Pancreas (tissue), 10 donors: ENCODE measurements at regions not wholly inside any gene's neighbourhood (a gene's known extent, or its start where the extent isn't known, plus 50 kb on each side); places are given as distances from the start of the nearest gene placed in this dataset.
A peak's percentile ranks its signal among the peaks of the same experiment; 100 is the strongest.
"Not testable (repeated sequence)": the region's sequence is repeated elsewhere in the genome, so short reads cannot be mapped to it uniquely, and the experiment has no call there.

Experiments
- ATAC-seq, 4 donors: fragments of 200-7000 bp; cut with Tn5 transposase; one replicate each; pipeline versions ENCODE4 v1.8.0 to v1.9.1; 2020; ENCODE audit warnings: mild to moderate bottlenecking in 4 of 4, moderate library complexity in 4 of 4
- DNase-seq, 6 donors: peaks; one replicate each; pipeline ENCODE4 v3.0.0-alpha.2; 2020
- FAIRE-seq: peaks from 2 replicates; lab custom pipeline; 2012; peaks lifted over from hg19 to GRCh38; lab: Jason Lieb, UNC
- H3K27ac ChIP-seq, 4 donors: fragments of 200-600 bp; sonication (generic); 1 replicate in 3 of 4; 2 replicates in 1 of 4; pipeline versions ENCODE4 v1.5.0 to v1.8.0; 2020
- H3K27me3 ChIP-seq, 4 donors: fragments of 200-600 bp; one replicate each; pipeline ENCODE4 v1.8.0; 2021
- H3K36me3 ChIP-seq, 3 donors: fragments of 200-600 bp; sonication (generic) in 1 of 3; one replicate each; pipeline versions ENCODE4 v1.5.0 to v1.8.0; 2020 to 2021
- H3K4me1 ChIP-seq, 3 donors: fragments of 200-600 bp; one replicate each; pipeline ENCODE4 v1.8.0; 2021
- H3K4me3 ChIP-seq, 4 donors: fragments of 200-600 bp; sonication (generic) in 2 of 4; one replicate each; pipeline versions ENCODE4 v1.5.0 to v1.8.0; 2020 to 2021
- H3K9me3 ChIP-seq, 4 donors: fragments of 200-600 bp; one replicate each; pipeline ENCODE4 v1.8.0; 2021
- WGBS, 2 donors: extraction: QIAGEN DNeasy Blood & Tissue Kit; methylation state at CpG; one replicate each; pipeline ENCODE4 v1.1.7; 2013; 5-methylcytosine and 5-hydroxymethylcytosine counted together
- intact Hi-C, 3 donors: fragments of 100-400 bp; cut with DNase I; formaldehyde crosslinking; loops; one replicate each; pipeline versions ENCODE4 v1.11.1 to v1.14.2; 2022
- donor health status: healthy with polysubstance abuse.
- donor health status: DM: no; HTN: no; CAD: no; lungs with moderate emphysema.
- donor health status: DM: no; HTN: no; CAD: no.
- donor health status: control.
- donor health status: control.
- donor health status: Bipolar disorder and iron deficiency.
- donor health status: DM: yes; HTN: yes; CAD: no.
- donor health status: DM: no; HTN: no; CAD: no.
- donor health status: DM: no; HTN: no; CAD: no.
- donor health status: DM: yes; HTN: yes; CAD: no.

GRCh38 chr16:90220315-90220714 is 143.2 kb upstream of the PRDM7 start:
- FAIRE-seq, H3K27me3 ChIP-seq, H3K9me3 ChIP-seq, ATAC-seq, DNase-seq, H3K4me1 ChIP-seq, intact Hi-C loops, H3K36me3 ChIP-seq, H3K4me3 ChIP-seq, H3K27ac ChIP-seq: not testable (repeated sequence)

- H3K27ac ChIP-seq, H3K4me3 ChIP-seq, H3K9me3 ChIP-seq, ATAC-seq, H3K4me1 ChIP-seq, intact Hi-C loops, FAIRE-seq, H3K36me3 ChIP-seq, H3K27me3 ChIP-seq: not testable (repeated sequence)
- WGBS, 2 donors, result 87 to 96% methylated on average over 3 to 6 of the region's 11 CpGs
- DNase-seq, result peak in 1 of 6 donors; percentile 22
These were observed 98.5 kb upstream of the PRDM7 start for GRCh38 chr16:90175610-90176009.

GRCh38 chr16:90171626-90172025 is 94.5 kb upstream of the PRDM7 start:
- H3K4me3 ChIP-seq, H3K9me3 ChIP-seq, intact Hi-C loops, FAIRE-seq, H3K4me1 ChIP-seq, ATAC-seq, H3K36me3 ChIP-seq, H3K27me3 ChIP-seq, H3K27ac ChIP-seq: not testable (repeated sequence)
- DNase-seq, result peak in 1 of 6 donors; percentile 30
- 92 to 99% methylated on average over 8 to 13 of the region's 21 CpGs for WGBS, 2 donors

GRCh38 chr16:90169127-90169655 is 92.1 kb upstream of the PRDM7 start:
- H3K27me3 ChIP-seq, H3K27ac ChIP-seq, intact Hi-C loops, H3K4me3 ChIP-seq, H3K4me1 ChIP-seq, H3K9me3 ChIP-seq, H3K36me3 ChIP-seq, ATAC-seq, FAIRE-seq: not testable (repeated sequence)
- DNase-seq, result peak in 1 of 6 donors; percentile 13
- WGBS, 2 donors, result 86 to 91% methylated on average over 15 to 20 of the region's 29 CpGs

GRCh38 chr16:90168349-90169126 is 91.4 kb upstream of the PRDM7 start:
- ATAC-seq, H3K27ac ChIP-seq, H3K27me3 ChIP-seq, intact Hi-C loops, H3K9me3 ChIP-seq, H3K4me3 ChIP-seq, H3K36me3 ChIP-seq, H3K4me1 ChIP-seq, FAIRE-seq: not testable (repeated sequence)
- DNase-seq, result peak in 1 of 6 donors; percentile 62
- whole genome bisulfite sequencing, 2 donors, result 88 to 89% methylated on average over 16 to 30 of the region's 38 CpGs

- FAIRE-seq, H3K9me3 ChIP-seq, H3K27ac ChIP-seq, H3K36me3 ChIP-seq, H3K4me3 ChIP-seq, ATAC-seq, H3K4me1 ChIP-seq, intact Hi-C loops, H3K27me3 ChIP-seq, DNase-seq: not testable (repeated sequence)
- 90 to 94% methylated on average over 10 to 14 of the region's 19 CpGs for WGBS, 2 donors
These were observed 90.6 kb upstream of the PRDM7 start for GRCh38 chr16:90167734-90168133.

- H3K4me3 ChIP-seq, FAIRE-seq, H3K27me3 ChIP-seq, ATAC-seq, H3K36me3 ChIP-seq, H3K4me1 ChIP-seq, intact Hi-C loops, H3K9me3 ChIP-seq, H3K27ac ChIP-seq: not testable (repeated sequence)
- DNase-seq, result peak in 1 of 6 donors; percentile 17
- WGBS, 2 donors, result 82 to 86% methylated on average over 5 to 8 of the region's 12 CpGs
These were observed 89.8 kb upstream of the PRDM7 start for GRCh38 chr16:90166679-90167556.

GRCh38 chr16:90151027-90151426 is 73.9 kb upstream of the PRDM7 start:
- H3K36me3 ChIP-seq, H3K4me3 ChIP-seq: not testable (repeated sequence)
- no CpG with 5 or more reads among the region's 4 CpGs for WGBS, 2 donors

More at GRCh38 chr16:90151027-90151426, 73.9 kb upstream of the PRDM7 start:
- H3K27me3 ChIP-seq, H3K27ac ChIP-seq, ATAC-seq, intact Hi-C loops, FAIRE-seq, H3K4me1 ChIP-seq, H3K9me3 ChIP-seq, DNase-seq: not testable (repeated sequence)
